WI38 (cell line): ENCODE measurements at regions not wholly inside any gene's neighbourhood (a gene's known extent, or its start where the extent isn't known, plus 50 kb on each side); places are given as distances from the start of the nearest gene placed in this dataset.

Experiments used
- H3K4me3 ChIP-seq: 2 replicates; pipeline ENCODE4 v1.5.1; 2011; ENCODE audit warnings: low read depth, mild to moderate bottlenecking, control low read depth, low read length
- TF ChIP-seq, protein P1 (sequence below): IDR thresholded peaks from 2 replicates; pipeline ENCODE4 v1.5.1; 2012; ENCODE audit warnings: low read depth, mild to moderate bottlenecking, control low read depth, low read length

DNA sequence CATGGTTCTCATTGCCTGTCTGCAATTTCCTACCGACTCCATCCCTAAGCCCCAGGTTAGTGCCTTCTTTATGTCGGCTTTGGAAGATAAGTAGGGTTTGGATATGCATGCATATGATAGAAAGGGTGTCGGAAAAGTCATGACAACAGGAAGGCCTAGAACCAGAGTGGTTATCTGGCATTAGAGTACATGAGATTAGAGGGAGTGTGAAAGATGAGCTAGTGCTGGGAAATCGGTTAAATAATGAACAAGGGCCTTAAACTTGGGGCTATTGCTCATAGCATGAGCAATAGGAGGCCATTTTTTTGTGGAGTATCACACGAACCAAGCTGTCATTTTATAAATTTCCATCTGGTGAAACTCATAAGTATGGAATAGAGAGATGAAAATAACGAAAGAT lies 54.0 kb upstream of the LPP start:
- no peak overlapping the region for H3K4me3 ChIP-seq
- TF ChIP-seq, protein P1, sequence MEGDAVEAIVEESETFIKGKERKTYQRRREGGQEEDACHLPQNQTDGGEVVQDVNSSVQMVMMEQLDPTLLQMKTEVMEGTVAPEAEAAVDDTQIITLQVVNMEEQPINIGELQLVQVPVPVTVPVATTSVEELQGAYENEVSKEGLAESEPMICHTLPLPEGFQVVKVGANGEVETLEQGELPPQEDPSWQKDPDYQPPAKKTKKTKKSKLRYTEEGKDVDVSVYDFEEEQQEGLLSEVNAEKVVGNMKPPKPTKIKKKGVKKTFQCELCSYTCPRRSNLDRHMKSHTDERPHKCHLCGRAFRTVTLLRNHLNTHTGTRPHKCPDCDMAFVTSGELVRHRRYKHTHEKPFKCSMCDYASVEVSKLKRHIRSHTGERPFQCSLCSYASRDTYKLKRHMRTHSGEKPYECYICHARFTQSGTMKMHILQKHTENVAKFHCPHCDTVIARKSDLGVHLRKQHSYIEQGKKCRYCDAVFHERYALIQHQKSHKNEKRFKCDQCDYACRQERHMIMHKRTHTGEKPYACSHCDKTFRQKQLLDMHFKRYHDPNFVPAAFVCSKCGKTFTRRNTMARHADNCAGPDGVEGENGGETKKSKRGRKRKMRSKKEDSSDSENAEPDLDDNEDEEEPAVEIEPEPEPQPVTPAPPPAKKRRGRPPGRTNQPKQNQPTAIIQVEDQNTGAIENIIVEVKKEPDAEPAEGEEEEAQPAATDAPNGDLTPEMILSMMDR, result no peak

DNA sequence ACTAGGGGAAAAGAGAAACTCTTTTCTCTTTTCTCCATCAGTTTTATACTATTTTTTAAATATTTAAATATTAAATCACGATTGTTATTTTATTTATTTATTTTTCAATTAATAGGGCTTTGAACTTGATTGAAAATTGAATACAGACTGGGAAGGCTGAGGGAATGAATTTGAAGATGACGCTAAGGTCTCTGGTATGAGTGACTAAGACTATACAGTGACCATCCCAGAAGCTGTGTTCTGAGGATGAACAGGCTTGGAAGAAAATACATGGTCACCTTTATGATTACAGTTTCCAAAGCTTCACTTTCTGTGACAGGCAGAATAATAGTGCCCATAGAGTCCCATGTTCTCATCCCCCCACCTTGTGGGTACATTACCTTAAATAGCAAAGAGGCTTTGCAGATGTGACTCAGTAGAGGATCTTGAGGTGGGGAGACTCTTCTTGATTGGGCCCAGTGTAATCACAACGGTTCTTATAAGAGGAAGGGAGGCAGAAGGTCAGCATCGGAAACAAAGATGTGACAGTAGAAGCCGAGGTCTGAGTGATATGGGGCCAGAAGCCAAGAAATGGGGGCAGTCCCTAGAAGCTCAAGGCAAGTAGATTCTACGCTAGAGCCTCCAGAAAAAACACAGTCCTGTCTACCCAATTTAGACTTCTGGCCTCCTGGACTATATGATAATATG lies 51.0 kb upstream of the LPP start:
- H3K4me3 ChIP-seq, result no peak overlapping the region
- TF ChIP-seq, protein P1, result no peak

DNA sequence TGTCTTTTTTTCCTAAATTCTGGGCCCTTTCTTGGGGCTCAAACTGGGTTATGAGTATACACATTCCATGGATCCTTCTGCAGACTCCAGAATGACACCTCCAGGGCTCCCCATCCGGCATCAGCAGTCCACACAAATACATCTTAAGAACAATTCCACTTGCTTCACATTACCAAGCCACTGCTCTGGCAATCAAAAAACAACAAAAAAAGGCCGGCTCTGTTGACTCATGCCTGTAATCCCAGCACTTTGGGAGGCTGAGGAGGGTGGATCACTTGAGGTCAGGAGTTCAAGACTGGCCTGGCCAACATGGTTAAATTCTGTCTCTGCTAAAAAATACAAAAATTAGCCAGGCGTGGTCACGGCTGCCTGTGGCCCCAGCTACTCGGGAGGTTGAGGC lies 49.9 kb upstream of the LPP start:
- no peak overlapping the region for H3K4me3 ChIP-seq
- TF ChIP-seq, protein P1, result no peak
